Bone marrow (tissue), 2 donors: ENCODE measurements at regions not wholly inside any gene's neighbourhood (a gene's known extent, or its start where the extent isn't known, plus 50 kb on each side); places are given as distances from the start of the nearest gene placed in this dataset.
A peak's percentile ranks its signal among the peaks of the same experiment; 100 is the strongest.
"Not testable (repeated sequence)": the region's sequence is repeated elsewhere in the genome, so short reads cannot be mapped to it uniquely, and the experiment has no call there.

Source experiments
- DNase-seq, 2 donors: peaks; one replicate each; lab custom pipeline; 2025; lab: John Stamatoyannopoulos, UW

DNA sequence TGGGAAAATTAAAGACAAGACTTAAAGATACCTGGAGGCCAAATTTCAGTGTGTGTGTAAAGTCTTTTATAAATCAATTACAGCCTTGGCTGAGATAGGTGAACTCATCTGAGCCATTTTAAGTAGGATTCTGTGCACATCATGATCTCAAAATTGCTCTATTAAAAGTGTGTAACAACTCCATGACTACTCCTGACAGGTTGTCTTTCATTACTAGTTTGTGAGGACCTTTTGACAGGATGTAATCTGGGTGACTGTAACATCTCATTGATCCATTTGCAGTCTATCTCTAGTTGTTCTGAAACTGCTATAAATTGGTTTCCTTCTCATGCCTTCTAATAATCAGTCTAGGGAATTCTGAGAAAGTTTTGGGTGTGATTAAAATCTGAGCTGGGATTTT lies 753.3 kb downstream of the SLITRK5 start:
- DNase-seq: no peak

DNA sequence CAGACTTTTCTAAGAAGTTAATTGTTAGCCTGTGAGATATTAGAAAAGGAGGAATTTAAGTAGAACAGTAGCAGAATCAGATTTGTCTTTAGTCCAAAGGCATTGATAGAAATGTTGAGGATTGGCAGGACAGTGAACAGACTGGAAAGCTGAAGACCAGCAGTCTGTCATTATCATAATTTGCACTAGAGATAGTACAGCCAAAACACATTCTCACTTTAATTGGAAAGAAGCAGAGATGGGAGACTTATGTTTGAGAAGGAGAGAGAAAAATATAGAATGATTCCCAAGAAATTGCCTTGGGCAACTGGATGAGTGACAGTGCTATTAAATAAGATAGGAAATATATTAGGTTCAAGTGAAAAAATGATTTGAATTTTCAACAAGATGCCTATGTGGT lies 755.5 kb downstream of the SLITRK5 start:
- no peak for DNase-seq

GRCh38 chr13:88429862-88430261 lies 758.7 kb downstream of the SLITRK5 start:
- no peak for DNase-seq

DNA sequence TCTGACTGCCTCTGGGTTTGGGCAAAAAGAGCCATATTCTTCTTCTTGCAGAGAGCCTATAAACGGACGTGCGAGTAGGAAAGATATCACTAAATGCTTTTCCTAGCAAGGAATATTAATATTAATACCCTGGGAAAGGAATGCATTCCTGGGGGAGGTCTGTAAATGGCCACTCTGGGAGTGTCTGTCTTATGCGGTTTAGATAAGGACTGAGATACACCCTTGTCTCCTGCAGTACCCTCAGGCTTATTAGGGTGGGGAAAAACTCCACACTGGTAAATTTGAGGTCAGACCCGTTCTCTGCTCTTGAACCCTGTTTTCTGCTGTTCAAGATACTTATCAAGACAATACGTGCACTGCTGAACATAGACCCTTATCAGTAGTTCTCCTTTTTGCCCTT lies 763.8 kb downstream of the SLITRK5 start:
- DNase-seq: no peak

GRCh38 chr13:88436974-88437373 lies 765.8 kb downstream of the SLITRK5 start:
- no peak for DNase-seq

DNA sequence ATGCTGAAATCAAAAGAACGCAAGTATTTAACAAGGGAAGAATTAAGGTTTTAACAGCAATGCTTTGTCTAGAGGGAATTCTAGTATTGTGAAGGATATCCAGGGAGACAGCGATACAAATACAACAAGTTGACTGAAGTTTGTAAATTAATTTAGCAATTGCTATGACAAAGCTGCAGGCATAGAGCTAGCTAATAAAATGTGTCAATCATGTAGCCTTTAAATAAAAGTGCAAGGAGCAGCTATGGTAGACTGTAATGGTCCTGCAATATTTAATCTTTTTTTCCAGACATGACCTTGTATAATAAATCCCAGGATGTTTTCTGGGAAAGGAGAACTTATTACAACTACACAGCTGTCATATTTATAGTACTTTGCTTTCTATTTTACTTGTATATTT lies 779.3 kb downstream of the SLITRK5 start:
- DNase-seq: no peak

- peak in 1 of 2 donors; percentile 76 for DNase-seq
Measured at GRCh38 chr13:88456151-88456550, 785.0 kb downstream of the SLITRK5 start.

DNA sequence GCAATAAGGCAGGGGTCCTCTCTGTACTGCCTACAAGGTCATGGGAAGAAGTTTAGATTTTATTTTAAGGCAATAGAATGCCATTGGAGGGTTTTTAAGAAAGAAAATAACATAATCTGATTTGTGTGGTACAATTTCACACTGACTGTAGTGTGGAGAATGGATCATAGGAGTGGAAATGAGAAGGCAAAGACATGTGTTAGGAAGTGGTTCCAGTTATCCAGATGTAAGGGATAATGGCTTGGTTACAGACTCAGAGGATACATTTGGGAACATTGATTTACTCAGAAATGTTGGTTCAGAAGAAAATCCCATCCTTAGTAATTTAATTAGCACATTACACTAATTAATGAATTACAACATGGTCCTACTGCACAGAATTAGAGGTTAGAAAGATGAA lies 788.2 kb downstream of the SLITRK5 start:
- DNase-seq: no peak

DNA sequence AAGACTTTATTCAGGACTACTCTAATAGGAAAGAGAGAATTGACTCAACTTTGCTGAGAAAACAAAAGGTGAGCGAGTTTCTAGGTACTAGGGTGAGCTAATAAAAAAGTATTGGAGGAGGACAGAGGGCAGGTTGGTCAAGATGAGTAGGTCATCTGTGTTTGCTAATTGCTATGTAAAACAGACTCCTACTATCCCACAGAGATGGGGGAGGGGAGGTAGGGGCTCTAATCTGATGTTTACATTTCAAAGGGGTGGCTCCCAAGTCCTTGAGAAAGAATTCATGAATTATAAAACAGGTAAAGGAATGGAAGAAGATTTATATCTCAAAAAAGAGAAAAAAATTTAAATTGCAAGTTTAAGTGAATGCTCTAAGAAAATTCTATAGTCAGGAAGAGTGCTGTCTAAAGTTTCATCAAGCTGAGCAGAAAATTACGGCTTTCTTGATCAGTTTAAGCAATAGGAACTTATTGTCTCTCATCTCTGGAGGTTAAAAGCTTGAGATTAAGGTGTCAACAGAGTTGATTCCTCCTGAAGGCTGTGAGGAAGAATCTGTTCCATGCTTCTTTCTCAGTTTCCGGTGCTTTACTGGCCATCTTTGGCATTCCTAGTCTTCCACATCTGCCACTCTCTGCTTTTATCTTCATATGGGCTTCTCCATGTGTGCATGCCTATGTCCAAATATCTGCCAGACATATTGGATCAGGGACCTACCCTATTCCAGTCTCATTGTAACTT lies 790.3 kb downstream of the SLITRK5 start:
- DNase-seq: no peak

DNA sequence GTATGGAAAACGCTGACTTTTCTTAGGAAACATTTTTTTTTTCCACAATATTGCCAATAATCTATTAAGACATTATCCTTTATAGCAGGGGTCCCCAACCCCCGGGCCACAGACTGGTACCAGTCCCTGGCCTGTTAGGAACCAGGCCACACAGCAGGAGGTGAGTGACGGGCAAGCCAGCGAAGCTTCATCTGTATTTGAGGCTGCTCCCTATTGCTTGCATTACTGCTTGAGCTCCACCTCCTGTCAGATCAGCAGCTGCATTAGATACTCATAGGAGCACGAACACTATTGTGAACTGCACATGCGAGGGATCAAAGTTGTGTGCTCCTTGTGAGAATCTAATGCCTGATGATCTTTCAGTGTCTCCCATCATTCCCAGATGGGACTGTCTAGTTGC lies 793.7 kb downstream of the SLITRK5 start:
- no peak for DNase-seq

DNA sequence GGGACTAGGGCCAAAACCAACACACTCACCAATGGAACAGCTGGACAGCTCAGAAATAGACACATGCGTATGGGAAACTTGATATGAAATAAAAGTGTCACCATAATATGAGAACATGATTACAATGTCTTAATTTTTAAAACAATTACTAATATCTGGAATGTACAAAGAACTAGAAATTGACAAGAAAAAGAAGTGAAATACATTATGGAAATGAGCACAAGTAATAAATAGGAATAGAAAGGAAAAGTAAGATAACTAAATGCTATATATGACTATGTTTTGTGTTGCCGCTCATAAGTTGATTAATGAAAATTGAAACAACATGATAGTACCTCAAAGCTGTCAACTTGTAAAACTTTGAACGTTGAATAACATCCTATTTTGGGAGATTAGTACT lies 801.1 kb downstream of the SLITRK5 start:
- no peak for DNase-seq

GRCh38 chr13:88483202-88483601 lies 812.0 kb downstream of the SLITRK5 start:
- no peak for DNase-seq

DNA sequence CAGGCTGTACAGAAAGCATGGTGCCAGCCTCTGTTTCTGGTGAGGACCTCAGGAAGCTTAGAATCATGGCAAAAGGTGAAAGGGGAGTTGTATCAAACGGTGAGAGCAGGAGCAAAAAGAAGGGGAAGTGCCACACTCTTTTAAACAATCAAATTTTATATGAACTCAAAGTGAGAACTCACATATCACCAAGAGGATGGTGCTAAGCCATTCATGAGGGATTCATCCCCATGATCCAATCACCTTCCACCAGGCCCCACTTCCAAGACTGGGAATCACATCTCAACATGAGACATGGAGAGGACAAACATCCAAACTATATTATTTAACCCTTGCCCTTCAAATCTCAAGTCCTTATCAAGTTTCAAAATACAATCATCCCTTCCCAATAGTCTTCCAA lies 836.7 kb downstream of the SLITRK5 start:
- DNase-seq: no peak

DNA sequence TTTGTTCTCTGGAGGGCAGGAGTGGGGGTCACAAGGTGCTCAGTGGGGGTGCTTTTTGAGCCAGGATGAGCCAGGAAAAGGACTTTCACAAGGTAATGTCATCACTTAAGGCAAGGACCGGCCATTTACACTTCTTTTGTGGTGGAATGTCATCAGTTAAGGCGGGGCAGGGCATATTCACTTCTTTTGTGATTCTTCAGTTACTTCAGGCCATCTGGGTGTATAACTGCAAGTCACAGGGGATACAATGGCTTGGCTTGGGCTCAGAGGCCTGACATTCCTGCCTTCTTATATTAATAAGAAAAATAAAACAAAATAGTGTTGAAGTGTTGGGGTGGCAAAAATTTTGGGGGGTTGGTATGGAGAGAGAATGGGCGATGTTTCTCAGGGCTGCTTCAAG lies 841.8 kb downstream of the SLITRK5 start:
- DNase-seq: not testable (repeated sequence)

- DNase-seq: no peak
Measured at GRCh38 chr13:88526186-88526852, 855.1 kb downstream of the SLITRK5 start.

DNA sequence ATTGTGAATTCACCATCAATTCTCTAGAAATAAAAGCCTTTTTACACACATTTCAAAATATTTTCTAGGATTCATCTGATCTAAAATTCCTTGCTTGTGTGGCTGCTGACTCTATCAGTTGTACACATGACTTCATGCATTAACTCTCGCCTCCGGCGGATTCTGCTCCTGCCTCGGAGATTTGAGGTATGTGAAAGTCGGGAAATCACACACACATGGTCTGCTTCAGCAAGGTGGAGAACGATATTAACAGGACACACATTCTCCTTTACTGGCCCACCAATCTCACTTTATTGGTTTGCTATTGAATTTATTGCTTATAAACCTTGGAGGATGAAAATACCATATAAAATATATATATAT lies 855.7 kb downstream of the SLITRK5 start:
- DNase-seq: no peak

DNA sequence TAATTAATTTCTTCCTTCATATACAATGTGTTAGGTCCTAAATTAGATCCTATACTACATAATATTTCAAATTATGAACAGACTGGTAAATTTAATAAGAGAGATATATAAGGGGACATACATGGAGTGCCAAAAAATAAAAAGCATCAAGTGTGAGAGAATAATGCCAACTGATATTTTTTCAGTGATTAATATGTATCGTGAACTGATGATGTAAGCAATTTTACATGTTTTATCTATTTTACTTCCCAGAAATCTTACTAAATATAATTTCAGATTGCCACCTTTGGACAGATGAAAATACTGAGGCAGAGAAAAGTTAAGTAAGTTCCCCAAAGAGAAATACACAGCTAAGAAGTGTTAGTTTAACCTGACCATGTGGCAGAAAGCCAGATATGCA lies 870.8 kb downstream of the SLITRK5 start:
- no peak for DNase-seq

- no peak for DNase-seq
Measured at GRCh38 chr13:88544836-88545235, 873.7 kb downstream of the SLITRK5 start.

DNA sequence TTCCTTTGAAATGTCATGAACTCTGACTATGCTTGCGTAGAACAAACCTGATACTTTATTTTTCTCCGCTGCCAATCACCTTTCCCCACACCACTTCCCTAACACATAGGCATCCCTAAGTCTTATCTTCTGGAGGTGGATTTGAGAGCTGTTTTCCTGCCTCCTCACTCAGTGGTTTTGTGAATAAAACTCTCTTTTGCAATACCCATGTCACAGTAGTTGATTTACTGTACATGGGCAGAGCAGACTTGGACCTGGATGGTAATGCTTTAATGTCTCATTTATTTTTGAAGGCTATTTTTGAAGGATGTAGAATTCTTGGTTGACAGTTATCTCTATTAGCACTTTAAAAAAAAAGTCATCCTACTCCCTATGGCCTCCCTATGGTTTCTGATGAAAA lies 881.8 kb downstream of the SLITRK5 start:
- no peak for DNase-seq

- no peak for DNase-seq
Measured at GRCh38 chr13:88565566-88565965, 894.4 kb downstream of the SLITRK5 start.

- peak in 1 of 2 donors; percentile 93 for DNase-seq
Measured at GRCh38 chr13:88585861-88586260, 914.7 kb downstream of the SLITRK5 start.

DNA sequence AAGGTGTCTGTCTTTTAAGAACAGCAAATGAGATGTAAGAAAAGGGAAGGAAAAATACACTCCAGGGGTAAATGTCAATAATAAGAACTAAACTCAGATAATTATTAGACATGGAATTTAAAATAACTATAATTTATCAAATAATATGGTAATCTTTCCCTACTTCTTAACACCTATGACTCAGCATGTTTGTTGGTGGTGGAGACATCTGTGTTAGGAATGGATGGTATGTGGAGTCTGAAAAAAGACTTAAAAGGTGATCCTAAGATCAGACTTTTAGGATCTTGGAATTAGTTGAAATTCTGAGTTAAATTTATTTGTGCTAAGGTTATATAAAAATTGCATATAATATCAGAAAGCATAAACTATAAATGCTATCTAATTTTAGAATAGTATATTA lies 915.1 kb downstream of the SLITRK5 start:
- DNase-seq: no peak

GRCh38 chr13:88590574-88590973 lies 919.4 kb downstream of the SLITRK5 start:
- DNase-seq: no peak

DNA sequence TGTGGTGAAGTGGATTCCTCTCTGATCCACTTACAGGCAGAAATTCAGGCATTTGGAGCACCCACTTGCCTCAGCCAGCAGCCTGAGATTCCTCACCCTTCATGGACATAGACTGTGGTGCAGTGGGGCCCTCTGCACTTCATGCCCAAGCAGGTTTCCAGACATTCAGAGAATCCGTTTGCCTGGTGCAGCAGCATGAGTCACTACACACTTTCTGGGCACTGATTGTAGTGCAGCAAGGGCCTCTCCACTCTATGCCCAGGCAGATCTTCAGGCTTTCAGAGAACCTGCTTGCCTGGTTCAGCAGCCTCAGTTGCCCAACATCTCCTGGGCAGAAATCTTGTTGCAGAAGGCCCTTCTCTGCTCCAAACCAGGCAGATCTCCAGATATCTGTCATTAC lies 920.9 kb downstream of the SLITRK5 start:
- DNase-seq: no peak
